ENCODE measurements at regions not wholly inside any gene's neighbourhood (a gene's known extent, or its start where the extent isn't known, plus 50 kb on each side); places are given as distances from the start of the nearest gene placed in this dataset.

DNA sequence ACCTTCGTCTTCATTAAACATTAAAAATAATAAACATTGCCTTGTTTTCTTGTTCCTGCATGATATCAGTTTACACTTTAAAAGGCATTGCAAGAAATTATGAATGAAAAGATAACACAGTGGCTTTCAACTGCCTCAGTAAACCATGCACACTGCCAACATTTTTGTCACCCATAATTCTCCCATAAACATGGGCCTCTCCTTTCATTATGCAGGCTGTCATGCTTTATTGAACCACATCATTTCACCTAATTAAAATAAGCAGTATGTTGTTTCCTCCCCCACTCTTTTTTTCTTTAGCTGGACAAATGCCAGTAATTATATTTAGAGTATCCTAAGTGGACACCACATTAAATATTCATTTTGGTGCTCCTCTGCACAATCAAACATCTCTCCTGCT is 1566.5 kb upstream of the SLC10A2 start:
- TF ChIP-seq, protein P1, sequence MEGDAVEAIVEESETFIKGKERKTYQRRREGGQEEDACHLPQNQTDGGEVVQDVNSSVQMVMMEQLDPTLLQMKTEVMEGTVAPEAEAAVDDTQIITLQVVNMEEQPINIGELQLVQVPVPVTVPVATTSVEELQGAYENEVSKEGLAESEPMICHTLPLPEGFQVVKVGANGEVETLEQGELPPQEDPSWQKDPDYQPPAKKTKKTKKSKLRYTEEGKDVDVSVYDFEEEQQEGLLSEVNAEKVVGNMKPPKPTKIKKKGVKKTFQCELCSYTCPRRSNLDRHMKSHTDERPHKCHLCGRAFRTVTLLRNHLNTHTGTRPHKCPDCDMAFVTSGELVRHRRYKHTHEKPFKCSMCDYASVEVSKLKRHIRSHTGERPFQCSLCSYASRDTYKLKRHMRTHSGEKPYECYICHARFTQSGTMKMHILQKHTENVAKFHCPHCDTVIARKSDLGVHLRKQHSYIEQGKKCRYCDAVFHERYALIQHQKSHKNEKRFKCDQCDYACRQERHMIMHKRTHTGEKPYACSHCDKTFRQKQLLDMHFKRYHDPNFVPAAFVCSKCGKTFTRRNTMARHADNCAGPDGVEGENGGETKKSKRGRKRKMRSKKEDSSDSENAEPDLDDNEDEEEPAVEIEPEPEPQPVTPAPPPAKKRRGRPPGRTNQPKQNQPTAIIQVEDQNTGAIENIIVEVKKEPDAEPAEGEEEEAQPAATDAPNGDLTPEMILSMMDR (IDR thresholded peaks at IDR 0.05; ENCODE audit: poor library complexity) = no peak
- TF ChIP-seq EZH2phosphoT487 (IDR thresholded peaks at IDR 0.05; ENCODE audit: low read depth, severe bottlenecking, unreplicated experiment) (no peak), EZH2 (IDR thresholded peaks at IDR 0.05; ENCODE audit: borderline replicate concordance) (no peak)

Measured in hepatocyte (in vitro differentiated cells).